ENCODE measurements at regions not wholly inside any gene's neighbourhood (a gene's known extent, or its start where the extent isn't known, plus 50 kb on each side); places are given as distances from the start of the nearest gene placed in this dataset.

DNA sequence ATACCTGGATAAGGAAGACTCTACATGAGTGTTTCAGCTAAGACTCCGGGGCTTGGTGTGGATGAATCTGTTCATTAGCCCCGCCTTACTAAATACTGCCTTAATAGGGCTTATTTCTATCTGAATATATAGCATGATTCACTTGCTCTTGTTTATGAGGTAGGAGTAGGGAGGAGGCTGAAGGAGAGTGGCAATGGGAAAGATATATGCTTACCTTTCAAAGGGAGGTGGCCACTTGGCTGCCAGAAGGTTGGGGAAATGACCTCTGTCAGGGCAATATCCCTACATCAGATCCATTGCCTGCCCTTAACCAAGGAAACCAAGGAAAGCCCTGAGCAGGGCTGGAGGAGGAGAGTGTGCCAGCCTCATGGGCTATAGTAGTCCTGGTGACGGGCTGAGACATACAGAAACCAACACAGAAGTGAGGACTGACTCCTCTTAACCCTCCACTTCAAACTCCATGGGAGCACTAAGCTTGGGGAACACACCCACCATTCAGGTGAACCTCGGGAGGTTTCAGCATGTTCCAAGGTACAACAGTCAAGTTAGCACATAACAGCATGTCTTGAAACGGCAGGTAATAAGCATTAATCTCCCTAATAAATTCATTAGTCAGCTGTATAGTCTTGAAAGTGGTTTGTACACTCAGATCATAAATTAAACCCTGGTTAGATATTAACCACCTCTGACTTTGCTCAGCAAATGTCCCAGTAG is 80.1 kb downstream of the EOMES start:
- TF ChIP-seq CTCF (IDR thresholded peaks at IDR 0.05; ENCODE audit: insufficient read depth, low read depth, low read length) (no peak), EZH2 (IDR thresholded peaks at IDR 0.05; ENCODE audit: insufficient read depth, low read length) (no peak)

Measured in astrocyte (in vitro differentiated cells and primary cell).